ENCODE measurements at regions not wholly inside any gene's neighbourhood (a gene's known extent, or its start where the extent isn't known, plus 50 kb on each side); places are given as distances from the start of the nearest gene placed in this dataset.
"Not testable (repeated sequence)": the region's sequence is repeated elsewhere in the genome, so short reads cannot be mapped to it uniquely, and the experiment has no call there.

GRCh38 chrX:3837958-3838643 is 124.7 kb upstream of the PRKX start:
- not testable (repeated sequence) for DNase-seq (ENCODE audit: low read depth)

- not testable (repeated sequence) for DNase-seq (ENCODE audit: low read depth)
Measured at GRCh38 chrX:3837211-3837610, 123.8 kb upstream of the PRKX start.

- not testable (repeated sequence) for DNase-seq (ENCODE audit: low read depth)
Measured at GRCh38 chrX:3833761-3834542, 120.5 kb upstream of the PRKX start.

- not testable (repeated sequence) for DNase-seq (ENCODE audit: low read depth)
Measured at GRCh38 chrX:3830020-3830419, 116.6 kb upstream of the PRKX start.

- DNase-seq (ENCODE audit: low read depth): not testable (repeated sequence)
Measured at GRCh38 chrX:3829041-3829531, 115.6 kb upstream of the PRKX start.

- not testable (repeated sequence) for DNase-seq (ENCODE audit: low read depth)
Measured at GRCh38 chrX:3828378-3829040, 115.1 kb upstream of the PRKX start.

GRCh38 chrX:3824008-3824407 is 110.6 kb upstream of the PRKX start:
- DNase-seq (ENCODE audit: low read depth): not testable (repeated sequence)

- DNase-seq (ENCODE audit: low read depth): no peak
Measured at GRCh38 chrX:3820167-3820566, 106.7 kb upstream of the PRKX start.

- not testable (repeated sequence) for DNase-seq (ENCODE audit: low read depth)
Measured at GRCh38 chrX:3817480-3817879, 104.0 kb upstream of the PRKX start.

GRCh38 chrX:3815896-3816664 is 102.6 kb upstream of the PRKX start:
- DNase-seq (ENCODE audit: low read depth): peak; percentile 13

- DNase-seq (ENCODE audit: low read depth): peak; percentile 40
Measured at GRCh38 chrX:3811331-3812311, 98.2 kb upstream of the PRKX start.

- DNase-seq (ENCODE audit: low read depth): no peak
Measured at GRCh38 chrX:3807906-3808305, 94.5 kb upstream of the PRKX start.

- DNase-seq (ENCODE audit: low read depth): no peak
Measured at GRCh38 chrX:3806630-3807029, 93.2 kb upstream of the PRKX start.

GRCh38 chrX:3803713-3804112 is 90.3 kb upstream of the PRKX start:
- no peak for DNase-seq (ENCODE audit: low read depth)

- DNase-seq (ENCODE audit: low read depth): no peak
Measured at GRCh38 chrX:3803305-3803704, 89.9 kb upstream of the PRKX start.

GRCh38 chrX:3795411-3795810 is 82.0 kb upstream of the PRKX start:
- DNase-seq (ENCODE audit: low read depth): not testable (repeated sequence)

GRCh38 chrX:3791449-3791848 is 78.0 kb upstream of the PRKX start:
- no peak for DNase-seq (ENCODE audit: low read depth)

- no peak for DNase-seq (ENCODE audit: low read depth)
Measured at GRCh38 chrX:3788494-3789233, 75.2 kb upstream of the PRKX start.

GRCh38 chrX:3787856-3788255 is 74.4 kb upstream of the PRKX start:
- no peak for DNase-seq (ENCODE audit: low read depth)

GRCh38 chrX:3785822-3786221 is 72.4 kb upstream of the PRKX start:
- DNase-seq (ENCODE audit: low read depth): not testable (repeated sequence)
